ENCODE measurements at regions not wholly inside any gene's neighbourhood (a gene's known extent, or its start where the extent isn't known, plus 50 kb on each side); places are given as distances from the start of the nearest gene placed in this dataset.

DNA sequence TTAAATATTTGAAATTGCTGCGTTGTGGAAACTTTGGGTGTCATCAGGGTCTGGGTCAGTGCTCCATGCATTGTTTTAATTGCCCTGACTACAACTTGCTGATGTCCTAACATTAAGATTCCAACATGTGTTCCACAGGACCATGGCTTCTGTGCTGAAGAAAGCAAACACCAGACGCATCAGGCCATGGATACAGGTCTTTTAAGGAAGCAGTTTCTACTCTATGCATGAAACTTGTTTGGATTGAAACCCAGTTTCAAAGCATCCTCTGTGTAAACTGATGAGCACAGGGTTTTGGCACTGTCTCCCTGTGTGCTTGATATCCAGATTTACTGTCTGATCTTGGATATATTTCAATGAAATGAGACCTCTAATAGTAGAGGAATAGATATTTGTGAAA, 328.4 kb upstream of the SLC10A2 start:
- no peaks in the 10 kb centered on the region for H3K4me1 ChIP-seq (ENCODE audit: low read depth, poor library complexity, severe bottlenecking)
- H3K27ac ChIP-seq, result no peak overlapping the region
- H3K36me3 ChIP-seq (ENCODE audit: insufficient read depth), result no peaks in the 10 kb centered on the region
- H4K20me1 ChIP-seq (ENCODE audit: insufficient read depth), result no peaks in the 10 kb centered on the region
- no peak overlapping the region for H3K9ac ChIP-seq
- H3K27me3 ChIP-seq (ENCODE audit: insufficient read depth, low read depth), result no peaks in the 10 kb centered on the region
- H3K79me2 ChIP-seq (ENCODE audit: insufficient read depth, low read depth), result no peaks in the 10 kb centered on the region
- TF ChIP-seq CTCF (conservative IDR thresholded peaks at IDR 0.05; ENCODE audit: low read depth, low read length), result no peak
- H2AFZ ChIP-seq (ENCODE audit: low read depth), result no peak overlapping the region
- no peak overlapping the region for H3K4me2 ChIP-seq
- no peak overlapping the region for H3K4me3 ChIP-seq (IDR thresholded peaks at IDR 0.05; ENCODE audit: insufficient read depth, low read depth, low read length)

- Histone ChIP-seq H3K27ac (no peak overlapping the region), H3K27me3 (ENCODE audit: insufficient read depth, low read depth) (no peaks in the 10 kb centered on the region), H4K20me1 (ENCODE audit: insufficient read depth) (no peaks in the 10 kb centered on the region), H3K4me3 (IDR thresholded peaks at IDR 0.05; ENCODE audit: insufficient read depth, low read depth, low read length) (no peak overlapping the region), H3K4me2 (no peak overlapping the region), H3K4me1 (ENCODE audit: low read depth, poor library complexity, severe bottlenecking) (no peaks in the 10 kb centered on the region), H3K79me2 (ENCODE audit: insufficient read depth, low read depth) (no peaks in the 10 kb centered on the region), H2AFZ (ENCODE audit: low read depth) (no peak overlapping the region), H3K9ac (no peak overlapping the region), H3K36me3 (ENCODE audit: insufficient read depth) (no peaks in the 10 kb centered on the region)
- no peak for TF ChIP-seq CTCF (conservative IDR thresholded peaks at IDR 0.05; ENCODE audit: low read depth, low read length)
Observed at GRCh38 chr13:103391936-103392335, 325.7 kb upstream of the SLC10A2 start.

- no peaks in the 10 kb centered on the region for H4K20me1 ChIP-seq (ENCODE audit: insufficient read depth)
- no peak overlapping the region for H3K9ac ChIP-seq
- no peaks in the 10 kb centered on the region for H3K27me3 ChIP-seq (ENCODE audit: insufficient read depth, low read depth)
- no peaks in the 10 kb centered on the region for H3K79me2 ChIP-seq (ENCODE audit: insufficient read depth, low read depth)
- TF ChIP-seq CTCF (conservative IDR thresholded peaks at IDR 0.05; ENCODE audit: low read depth, low read length), result no peak
- H3K4me2 ChIP-seq, result no peak overlapping the region
- H3K4me1 ChIP-seq (ENCODE audit: low read depth, poor library complexity, severe bottlenecking), result no peaks in the 10 kb centered on the region
- H3K36me3 ChIP-seq (ENCODE audit: insufficient read depth), result no peaks in the 10 kb centered on the region
- no peak overlapping the region for H3K27ac ChIP-seq
- H3K4me3 ChIP-seq (IDR thresholded peaks at IDR 0.05; ENCODE audit: insufficient read depth, low read depth, low read length), result no peak overlapping the region
- no peak overlapping the region for H2AFZ ChIP-seq (ENCODE audit: low read depth)
Observed at GRCh38 chr13:103388839-103389238, 322.6 kb upstream of the SLC10A2 start.

- TF ChIP-seq CTCF (conservative IDR thresholded peaks at IDR 0.05; ENCODE audit: low read depth, low read length), result no peak
- Histone ChIP-seq H2AFZ (ENCODE audit: low read depth) (no peak overlapping the region), H3K4me1 (ENCODE audit: low read depth, poor library complexity, severe bottlenecking) (no peaks in the 10 kb centered on the region), H3K79me2 (ENCODE audit: insufficient read depth, low read depth) (no peaks in the 10 kb centered on the region), H3K36me3 (ENCODE audit: insufficient read depth) (no peaks in the 10 kb centered on the region), H3K27me3 (ENCODE audit: insufficient read depth, low read depth) (no peaks in the 10 kb centered on the region), H3K27ac (no peak overlapping the region), H3K4me3 (IDR thresholded peaks at IDR 0.05; ENCODE audit: insufficient read depth, low read depth, low read length) (no peak overlapping the region), H3K4me2 (no peak overlapping the region), H3K9ac (no peak overlapping the region), H4K20me1 (ENCODE audit: insufficient read depth) (no peaks in the 10 kb centered on the region)
Observed at GRCh38 chr13:103386341-103386740, 320.1 kb upstream of the SLC10A2 start.

GRCh38 chr13:103373916-103374315, 307.7 kb upstream of the SLC10A2 start:
- Histone ChIP-seq H3K4me3 (IDR thresholded peaks at IDR 0.05; ENCODE audit: insufficient read depth, low read depth, low read length) (no peak overlapping the region), H3K79me2 (ENCODE audit: insufficient read depth, low read depth) (no peaks in the 10 kb centered on the region), H4K20me1 (ENCODE audit: insufficient read depth) (no peaks in the 10 kb centered on the region), H3K27me3 (ENCODE audit: insufficient read depth, low read depth) (no peaks in the 10 kb centered on the region), H2AFZ (ENCODE audit: low read depth) (no peak overlapping the region), H3K9ac (no peak overlapping the region), H3K4me2 (no peak overlapping the region), H3K36me3 (ENCODE audit: insufficient read depth) (no peaks in the 10 kb centered on the region), H3K27ac (no peak overlapping the region), H3K4me1 (ENCODE audit: low read depth, poor library complexity, severe bottlenecking) (no peaks in the 10 kb centered on the region)
- TF ChIP-seq CTCF (conservative IDR thresholded peaks at IDR 0.05; ENCODE audit: low read depth, low read length), result no peak

Measured in KMS-11 (cell line).